Immature natural killer cell (primary cell): ENCODE measurements at regions not wholly inside any gene's neighbourhood (a gene's known extent, or its start where the extent isn't known, plus 50 kb on each side); places are given as distances from the start of the nearest gene placed in this dataset.
"Not testable (repeated sequence)": the region's sequence is repeated elsewhere in the genome, so short reads cannot be mapped to it uniquely, and the experiment has no call there.

ENCODE experiments used
- DNase-seq, 3 donors: peaks; one replicate each; pipeline ENCODE4 v3.0.0; 2022; ENCODE audit warnings: mixed read lengths in 1 of 3
- H3K27ac Mint-ChIP-seq, 6 donors: one replicate each; pipeline ENCODE4 v1.8.0; 2020; ENCODE audit warnings: mixed read lengths in 6 of 6, mild to moderate bottlenecking in 5 of 6, inconsistent platforms in 4 of 6, moderate library complexity in 3 of 6
- H3K27me3 Mint-ChIP-seq, 3 donors: one replicate each; pipeline ENCODE4 v1.8.0; 2020 to 2021; ENCODE audit warnings: low read depth in 3 of 3, mild to moderate bottlenecking in 3 of 3, mixed read lengths in 3 of 3, moderate library complexity in 3 of 3, inconsistent platforms in 1 of 3
- H3K36me3 Mint-ChIP-seq, 3 donors: one replicate each; pipeline ENCODE4 v1.8.0; 2020; ENCODE audit warnings: mixed read lengths in 3 of 3, inconsistent platforms in 2 of 3, mild to moderate bottlenecking in 2 of 3
- H3K4me1 Mint-ChIP-seq, 2 donors: one replicate each; pipeline ENCODE4 v1.8.0; 2020; ENCODE audit warnings: inconsistent platforms in 2 of 2, mild to moderate bottlenecking in 2 of 2, mixed read lengths in 2 of 2, moderate library complexity in 1 of 2
- H3K4me3 Mint-ChIP-seq, 5 donors: one replicate each; pipeline ENCODE4 v1.8.0; 2020; ENCODE audit warnings: mild to moderate bottlenecking in 5 of 5, mixed read lengths in 5 of 5, inconsistent platforms in 3 of 5, moderate library complexity in 3 of 5
- H3K9me3 Mint-ChIP-seq, 6 donors: one replicate each; pipeline ENCODE4 v1.8.0; 2020; ENCODE audit warnings: mild to moderate bottlenecking in 6 of 6, mixed read lengths in 6 of 6, inconsistent platforms in 4 of 6, moderate library complexity in 3 of 6

GRCh38 chr2:159880729-159881128 is 82.7 kb upstream of the CD302 start:
- H3K9me3 Mint-ChIP-seq: no peaks in the 10 kb centered on the region
- no peak overlapping the region for H3K4me3 Mint-ChIP-seq
- no peak overlapping the region for H3K27ac Mint-ChIP-seq
- peaks cover 32 to 69% (median 42%) of the 10 kb centered on the region in 3 donors for H3K36me3 Mint-ChIP-seq
- peaks cover 0 to 2% (median 2%) of the 10 kb centered on the region in 3 donors for H3K27me3 Mint-ChIP-seq
- no peaks in the 10 kb centered on the region for H3K4me1 Mint-ChIP-seq
- DNase-seq: no peak

DNA sequence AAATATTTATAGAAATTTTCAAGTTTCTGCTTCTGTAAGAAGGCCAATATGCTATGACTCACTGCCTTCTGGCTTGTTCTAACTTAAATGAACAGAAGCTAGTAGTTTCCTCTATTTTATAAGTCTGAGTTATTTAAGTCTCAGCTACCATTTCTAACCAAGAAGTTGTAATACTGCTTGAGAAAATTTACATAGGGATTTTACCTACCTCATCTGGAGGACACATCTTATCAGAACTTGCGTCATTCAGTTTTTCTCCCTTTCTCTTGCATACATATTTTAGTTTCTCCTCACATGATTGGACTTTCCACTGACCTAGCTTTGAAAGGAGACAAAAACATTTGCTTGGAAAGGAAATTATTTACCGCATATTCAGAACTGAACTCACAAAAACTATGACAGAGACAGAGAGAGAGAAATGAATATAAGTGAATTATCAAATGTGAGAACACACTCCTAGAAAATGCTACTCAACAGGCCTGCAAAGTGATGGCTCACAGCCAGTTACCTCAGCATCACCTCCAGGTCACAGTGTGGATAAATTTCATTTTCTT is 81.1 kb upstream of the CD302 start:
- DNase-seq: no peak
- peaks cover 22 to 68% (median 40%) of the 10 kb centered on the region in 3 donors for H3K36me3 Mint-ChIP-seq
- no peak overlapping the region for H3K4me3 Mint-ChIP-seq
- peaks cover 0 to 3% (median 0%) of the 10 kb centered on the region in 3 donors for H3K27me3 Mint-ChIP-seq
- no peaks in the 10 kb centered on the region for H3K4me1 Mint-ChIP-seq
- H3K27ac Mint-ChIP-seq: peak overlapping the region in 2 of 6 donors; percentile 9 to 57
- H3K9me3 Mint-ChIP-seq: no peaks in the 10 kb centered on the region

DNA sequence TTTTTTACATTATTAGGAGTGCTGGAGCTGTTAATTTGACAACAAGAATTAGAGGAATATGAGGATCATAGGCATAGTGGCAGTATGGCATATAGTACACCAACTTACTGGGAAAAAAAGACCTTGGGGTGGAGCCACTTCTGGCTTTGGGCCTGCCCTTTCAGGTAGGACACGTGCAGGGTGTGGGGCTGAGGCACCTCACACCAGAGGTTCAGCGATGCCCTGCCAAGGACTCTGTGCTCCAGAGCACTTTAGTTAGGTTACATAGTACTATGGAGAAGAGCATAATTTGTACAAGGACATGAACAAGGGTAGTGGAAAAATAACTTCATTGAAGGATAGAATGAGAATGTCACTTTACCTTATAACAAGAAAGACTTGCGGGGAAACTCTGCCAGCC is 77.1 kb upstream of the CD302 start:
- Mint-ChIP-seq H3K4me3 (no peak overlapping the region), H3K9me3 (no peaks in the 10 kb centered on the region), H3K27ac (peak overlapping the region in 4 of 6 donors; percentile 16 to 77 (median 48)), H3K4me1 (no peaks in the 10 kb centered on the region), H3K36me3 (peaks cover 28 to 50% (median 35%) of the 10 kb centered on the region in 3 donors), H3K27me3 (peaks cover 0 to 2% (median 0%) of the 10 kb centered on the region in 3 donors)
- no peak for DNase-seq

GRCh38 chr2:159873258-159873657 is 75.2 kb upstream of the CD302 start:
- no peak for DNase-seq
- Mint-ChIP-seq H3K4me3 (no peak overlapping the region), H3K4me1 (no peaks in the 10 kb centered on the region), H3K27me3 (peaks cover 0 to 1% (median 0%) of the 10 kb centered on the region in 3 donors), H3K36me3 (peaks cover 25 to 51% (median 40%) of the 10 kb centered on the region in 3 donors), H3K9me3 (no peaks in the 10 kb centered on the region), H3K27ac (peak overlapping the region in 1 of 6 donors; percentile 4)

DNA sequence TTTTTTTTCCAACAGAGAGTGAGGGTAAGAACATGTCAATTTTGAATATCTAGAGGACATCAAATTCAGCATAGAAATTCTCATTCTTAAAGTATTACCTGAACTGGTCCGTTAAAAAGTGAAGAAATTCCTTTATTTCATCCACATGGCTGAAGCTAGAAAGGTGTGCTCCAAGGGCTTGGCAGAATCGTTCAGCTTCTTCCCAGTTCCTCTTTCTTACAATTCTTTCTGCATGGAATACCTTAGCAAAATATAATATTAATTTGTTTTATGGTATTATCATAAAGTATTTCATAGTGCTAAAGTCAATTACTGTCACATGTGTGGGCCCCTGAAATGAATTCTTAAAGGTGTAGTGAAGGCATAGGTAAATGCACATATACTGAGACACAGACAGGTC is 74.3 kb upstream of the CD302 start:
- peaks cover 0 to 1% (median 0%) of the 10 kb centered on the region in 3 donors for H3K27me3 Mint-ChIP-seq
- no peak overlapping the region for H3K27ac Mint-ChIP-seq
- no peaks in the 10 kb centered on the region for H3K9me3 Mint-ChIP-seq
- peaks cover 27 to 50% (median 35%) of the 10 kb centered on the region in 3 donors for H3K36me3 Mint-ChIP-seq
- H3K4me3 Mint-ChIP-seq: no peak overlapping the region
- H3K4me1 Mint-ChIP-seq: no peaks in the 10 kb centered on the region
- no peak for DNase-seq

- H3K27me3 Mint-ChIP-seq, H3K27ac Mint-ChIP-seq, DNase-seq, H3K4me1 Mint-ChIP-seq, H3K9me3 Mint-ChIP-seq, H3K4me3 Mint-ChIP-seq: not testable (repeated sequence)
- H3K36me3 Mint-ChIP-seq: peaks cover 48 to 54% (median 51%) of the 10 kb centered on the region in 3 donors
These were observed 70.7 kb upstream of the CD302 start for GRCh38 chr2:159868598-159869159.

DNA sequence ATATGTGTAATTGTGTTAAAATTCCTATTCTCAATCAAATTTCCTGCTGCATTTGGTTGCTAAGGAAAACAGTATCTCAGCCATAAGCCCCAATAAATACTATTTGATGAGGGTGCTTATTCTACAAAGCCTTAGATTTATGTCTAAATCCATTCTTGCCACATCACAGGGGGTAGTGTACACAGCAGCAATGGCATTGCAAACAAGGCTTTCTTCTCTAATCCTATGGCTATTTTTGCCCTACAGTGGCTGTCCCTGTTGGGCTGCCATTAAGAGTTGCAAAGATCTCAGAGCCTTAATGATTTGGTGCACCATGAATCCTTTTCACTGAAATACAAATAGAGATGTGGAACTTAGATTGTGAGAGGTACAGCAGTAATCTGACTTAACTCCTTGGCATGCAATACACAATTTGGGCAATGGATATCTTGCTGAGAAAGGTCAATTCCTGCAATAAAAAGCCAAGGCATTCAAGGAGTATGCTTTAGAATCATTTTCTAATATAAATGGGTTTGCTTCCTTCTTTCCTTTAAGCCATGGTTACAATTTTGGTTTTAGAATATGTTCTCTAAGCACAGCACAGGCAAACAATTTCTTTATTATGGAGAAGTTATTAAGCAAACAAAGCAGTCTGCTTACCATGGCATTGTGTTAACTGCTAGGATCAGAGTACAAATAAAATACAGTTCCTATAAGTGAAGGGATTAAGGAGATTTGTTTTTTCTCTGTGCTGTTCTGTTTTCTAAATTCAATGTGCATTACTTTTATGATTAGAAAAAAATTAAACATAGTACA is 69.8 kb upstream of the CD302 start:
- H3K27ac Mint-ChIP-seq: no peak overlapping the region
- H3K4me3 Mint-ChIP-seq: no peak overlapping the region
- H3K27me3 Mint-ChIP-seq: no peaks in the 10 kb centered on the region
- DNase-seq: no peak
- H3K9me3 Mint-ChIP-seq: no peaks in the 10 kb centered on the region
- H3K36me3 Mint-ChIP-seq: peaks cover 53 to 61% (median 57%) of the 10 kb centered on the region in 3 donors
- H3K4me1 Mint-ChIP-seq: no peaks in the 10 kb centered on the region

DNA sequence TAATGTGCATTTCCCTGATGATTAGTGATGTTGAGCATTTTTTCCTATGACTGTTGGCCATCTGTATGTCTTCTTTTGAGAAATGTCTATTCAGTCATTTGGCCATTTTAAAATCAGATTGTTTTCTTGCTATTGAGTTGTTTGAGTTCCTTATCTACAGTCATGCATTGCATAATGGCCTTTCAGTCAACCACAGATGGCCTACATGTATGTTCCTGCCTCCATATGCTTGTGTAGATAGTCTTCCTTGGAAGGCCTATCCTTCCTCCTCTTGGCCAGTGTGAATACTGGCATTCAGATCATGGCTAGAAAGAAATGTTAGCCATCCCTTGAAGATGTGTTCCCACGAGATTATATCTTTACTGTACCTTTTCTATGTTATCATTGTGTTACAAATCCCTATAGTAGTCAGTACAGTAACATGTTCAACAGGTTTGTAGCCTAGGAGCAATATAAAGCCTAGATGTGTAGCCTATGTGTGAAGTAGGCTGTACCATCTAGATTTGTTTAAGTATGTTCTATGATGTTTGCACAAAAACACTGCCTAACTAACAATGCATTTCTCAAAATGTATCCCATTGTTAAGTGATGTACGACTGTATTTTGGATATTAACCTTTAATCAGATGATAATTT is 65.6 kb upstream of the CD302 start:
- Mint-ChIP-seq H3K4me3 (no peak overlapping the region), H3K27me3 (no peaks in the 10 kb centered on the region), H3K27ac (no peak overlapping the region)

GRCh38 chr2:159860581-159861310 is 62.7 kb upstream of the CD302 start:
- Mint-ChIP-seq H3K4me3 (no peak overlapping the region), H3K4me1 (no peaks in the 10 kb centered on the region), H3K36me3 (peaks cover 44 to 65% (median 61%) of the 10 kb centered on the region in 3 donors), H3K27me3 (no peaks in the 10 kb centered on the region), H3K27ac (no peak overlapping the region), H3K9me3 (no peaks in the 10 kb centered on the region)
- no peak for DNase-seq

More for the DNA sequence above, 65.6 kb upstream of the CD302 start:
- Mint-ChIP-seq H3K9me3 (no peaks in the 10 kb centered on the region), H3K36me3 (peaks cover 51 to 67% (median 63%) of the 10 kb centered on the region in 3 donors), H3K4me1 (no peaks in the 10 kb centered on the region)
- DNase-seq: no peak

DNA sequence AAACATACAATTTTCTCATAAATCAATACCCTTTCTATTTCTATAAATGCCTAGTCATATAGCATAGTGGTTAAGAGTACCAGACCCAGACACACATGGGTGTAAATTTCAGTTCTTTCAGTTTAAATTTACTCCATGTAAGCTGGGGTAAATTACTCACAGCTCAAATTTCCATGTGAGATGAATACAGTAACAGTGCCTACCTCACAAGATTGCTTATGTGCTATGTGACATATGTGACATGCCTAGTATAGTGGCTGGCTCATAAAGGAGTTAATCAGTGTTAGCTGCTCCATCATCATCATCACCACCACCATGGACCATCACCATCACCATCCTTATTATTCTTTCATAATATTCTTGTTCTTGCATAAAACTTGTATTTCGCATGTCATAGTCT is 61.6 kb upstream of the CD302 start:
- no peak for DNase-seq
- no peaks in the 10 kb centered on the region for H3K4me1 Mint-ChIP-seq
- no peak overlapping the region for H3K4me3 Mint-ChIP-seq
- H3K27ac Mint-ChIP-seq: no peak overlapping the region
- H3K9me3 Mint-ChIP-seq: no peaks in the 10 kb centered on the region
- no peaks in the 10 kb centered on the region for H3K27me3 Mint-ChIP-seq
- peaks cover 45 to 69% (median 58%) of the 10 kb centered on the region in 3 donors for H3K36me3 Mint-ChIP-seq

DNA sequence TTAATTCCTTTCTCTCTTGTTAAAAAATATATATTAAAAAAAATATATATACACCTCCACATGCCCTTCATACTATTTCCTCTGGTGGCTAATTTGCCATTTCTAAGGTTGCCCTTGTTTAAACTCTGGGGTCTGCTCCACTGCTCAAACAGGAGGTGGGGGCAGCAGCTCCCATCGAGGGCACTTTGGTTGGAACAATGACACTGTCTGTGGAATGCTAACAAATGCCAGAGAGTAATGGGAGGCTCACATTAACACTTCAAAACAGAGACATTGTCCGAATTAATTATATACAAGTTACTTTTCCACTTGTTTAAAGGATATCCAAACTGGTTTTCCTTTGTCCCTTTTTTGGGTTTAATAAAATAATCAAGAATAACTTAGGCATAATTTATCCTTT is 58.8 kb upstream of the CD302 start:
- Mint-ChIP-seq H3K9me3 (no peaks in the 10 kb centered on the region), H3K4me1 (no peaks in the 10 kb centered on the region), H3K36me3 (peaks cover 41 to 65% (median 42%) of the 10 kb centered on the region in 3 donors), H3K27ac (no peak overlapping the region), H3K4me3 (no peak overlapping the region), H3K27me3 (no peaks in the 10 kb centered on the region)
- no peak for DNase-seq

GRCh38 chr2:159855557-159856061 is 57.6 kb upstream of the CD302 start:
- Mint-ChIP-seq H3K4me3 (no peak overlapping the region), H3K36me3 (peaks cover 36 to 70% (median 46%) of the 10 kb centered on the region in 3 donors), H3K4me1 (no peaks in the 10 kb centered on the region), H3K27ac (no peak overlapping the region), H3K27me3 (no peaks in the 10 kb centered on the region), H3K9me3 (no peaks in the 10 kb centered on the region)
- DNase-seq: no peak

- Mint-ChIP-seq H3K27ac (no peak overlapping the region), H3K9me3 (no peaks in the 10 kb centered on the region), H3K4me3 (no peak overlapping the region), H3K27me3 (no peaks in the 10 kb centered on the region), H3K4me1 (no peaks in the 10 kb centered on the region), H3K36me3 (peaks cover 34 to 67% (median 44%) of the 10 kb centered on the region in 3 donors)
- DNase-seq: no peak
These were observed 57.1 kb upstream of the CD302 start for GRCh38 chr2:159855143-159855542.
